Fibroblast of skin of left biceps (primary cell): ENCODE measurements at regions not wholly inside any gene's neighbourhood (a gene's known extent, or its start where the extent isn't known, plus 50 kb on each side); places are given as distances from the start of the nearest gene placed in this dataset.

Source experiments
- DNase-seq, 2 experiments: peaks; one replicate each; pipeline ENCODE4 v3.0.0-alpha.2; 2013; ENCODE audit warnings: low read depth in 2 of 2

GRCh38 chr4:26137288-26137687 lies 183.5 kb upstream of the RBPJ start:
- no peak for DNase-seq

DNA sequence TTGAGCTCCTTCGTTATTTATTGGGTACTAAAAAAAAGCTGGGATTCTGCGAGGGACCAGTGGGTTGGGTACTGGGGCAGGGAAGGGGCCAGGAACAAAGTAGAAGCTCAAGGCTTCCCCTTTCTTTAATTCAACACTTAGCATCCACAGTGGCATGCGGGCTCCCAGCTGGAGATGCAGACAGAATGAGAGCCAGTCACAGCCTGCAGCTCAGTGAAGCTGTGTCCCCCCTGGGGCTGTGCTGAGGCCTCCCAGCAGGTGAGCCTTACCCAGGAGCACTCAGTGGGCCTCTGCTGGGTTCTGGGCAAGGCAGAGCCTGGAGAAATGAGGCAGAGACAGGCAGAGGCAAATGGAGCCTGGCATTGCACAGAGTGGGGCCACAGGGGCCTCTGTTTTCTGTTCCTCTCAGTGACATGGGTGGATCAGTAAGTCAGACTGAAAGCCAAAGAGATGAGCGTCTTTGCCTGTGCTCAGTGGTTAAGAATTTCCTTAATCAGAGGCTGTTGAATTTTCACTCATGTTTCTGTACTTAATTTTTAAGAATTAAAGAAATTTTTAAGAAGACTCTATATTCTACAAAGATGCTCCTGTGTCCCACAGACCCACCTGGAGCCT lies 181.4 kb upstream of the RBPJ start:
- DNase-seq: no peak

GRCh38 chr4:26140150-26140898 lies 180.5 kb upstream of the RBPJ start:
- no peak for DNase-seq

DNA sequence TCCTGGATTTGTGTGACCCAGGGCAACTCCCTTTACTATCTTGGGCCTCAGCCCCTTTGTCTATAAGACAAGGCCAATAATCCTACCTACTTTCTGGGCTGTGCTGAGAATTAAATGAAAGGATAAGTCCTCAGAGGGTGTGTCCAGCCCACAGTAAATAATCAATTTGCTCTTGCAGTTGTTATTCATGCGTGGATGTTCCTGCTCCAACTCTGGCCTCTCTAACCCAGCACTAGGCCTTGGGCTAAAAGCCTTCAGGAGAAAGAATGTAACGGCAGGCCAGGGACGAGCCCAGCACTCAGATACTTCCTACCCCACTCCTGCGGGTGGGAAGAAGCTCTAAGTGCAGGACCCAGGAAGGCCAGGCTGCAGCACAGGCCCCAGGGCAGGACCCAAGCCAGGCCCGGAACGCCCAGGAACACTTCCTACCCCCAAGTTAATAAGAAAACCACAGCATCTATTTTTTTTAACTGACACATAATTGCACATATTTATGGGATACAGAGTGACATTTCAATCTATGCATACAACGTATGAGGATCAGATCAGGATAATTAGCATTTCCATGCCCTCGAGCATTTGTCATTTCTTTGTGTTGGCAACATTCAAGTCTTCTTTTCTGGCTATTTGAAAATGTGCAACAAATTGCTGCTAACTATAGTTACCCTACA lies 179.6 kb upstream of the RBPJ start:
- no peak for DNase-seq

DNA sequence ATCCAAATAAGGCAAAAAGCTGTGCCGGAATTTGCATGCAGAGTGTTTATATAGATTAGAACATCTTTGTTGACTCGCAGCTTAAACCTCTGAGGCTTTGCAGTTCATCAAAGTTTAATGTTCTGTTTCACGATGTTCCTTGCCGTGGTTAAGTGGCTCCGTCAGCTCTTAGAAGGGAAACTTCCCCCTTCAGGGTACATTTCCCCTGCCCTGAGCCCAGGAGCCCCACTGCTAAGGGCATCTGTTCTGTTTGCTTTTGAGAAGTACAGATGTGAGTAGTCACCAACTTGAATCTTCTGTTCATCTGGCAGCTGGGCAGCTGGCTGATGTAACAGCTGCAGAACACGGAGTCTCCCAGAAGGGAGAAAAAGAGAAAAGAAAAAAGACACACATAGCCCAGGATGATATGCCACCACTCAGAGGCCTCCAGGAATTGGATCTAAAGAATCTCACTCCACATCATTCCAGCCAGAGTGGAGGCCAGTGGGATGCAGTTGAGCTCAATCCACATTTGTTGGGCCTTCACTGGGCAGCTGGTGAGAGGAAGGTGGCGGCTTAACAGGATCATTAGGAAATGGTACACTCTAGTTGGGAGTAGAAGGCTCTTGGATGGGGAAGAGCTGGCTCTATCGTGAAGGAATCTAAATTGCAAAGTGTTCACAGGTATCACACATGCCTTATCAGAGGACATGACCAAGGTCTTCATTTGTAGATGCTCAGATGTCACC lies 178.7 kb upstream of the RBPJ start:
- DNase-seq: no peak

GRCh38 chr4:26144526-26145155 lies 176.2 kb upstream of the RBPJ start:
- DNase-seq: no peak

- no peak for DNase-seq
Observed at GRCh38 chr4:26145212-26145611, 175.6 kb upstream of the RBPJ start.

DNA sequence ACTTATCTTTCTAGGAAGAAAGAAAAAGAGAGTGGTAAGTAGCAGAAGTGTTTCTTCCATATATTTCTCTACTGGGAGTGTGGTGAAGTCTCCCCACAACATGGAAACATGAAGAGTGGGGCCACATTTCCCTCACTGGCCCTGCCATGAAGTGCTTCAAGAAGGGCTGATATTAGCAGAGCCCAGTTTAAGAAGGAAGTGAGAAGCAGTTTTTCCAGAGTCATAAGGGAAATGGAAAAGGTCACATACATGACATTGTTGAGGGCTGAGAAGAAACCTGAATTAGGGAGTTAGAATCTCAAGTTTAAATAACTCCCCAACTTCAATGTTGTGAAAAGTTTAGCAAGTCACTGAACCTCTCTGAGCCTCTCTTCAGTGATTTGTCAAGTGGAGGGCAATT lies 171.9 kb upstream of the RBPJ start:
- no peak for DNase-seq

- DNase-seq: no peak
Observed at GRCh38 chr4:26150948-26151347, 169.9 kb upstream of the RBPJ start.

DNA sequence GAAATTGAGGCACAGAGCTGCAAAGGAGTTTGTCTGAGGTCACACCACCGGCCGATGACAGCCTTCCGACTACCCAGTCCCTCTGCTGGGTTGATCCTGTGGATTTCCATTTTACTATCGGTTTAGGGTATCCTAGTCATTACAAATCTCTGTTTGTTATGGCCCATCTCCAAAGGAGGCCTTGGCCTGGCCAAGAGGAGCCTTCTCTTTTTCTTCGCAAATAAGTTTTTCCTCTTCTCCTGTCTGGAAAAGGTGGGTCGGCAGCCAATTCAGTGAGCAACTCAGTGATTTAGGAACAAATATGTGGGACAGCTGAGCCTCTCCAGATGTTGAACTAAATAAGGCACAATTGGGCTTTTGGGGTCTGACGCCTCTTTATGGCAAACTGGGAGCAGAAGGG lies 169.2 kb upstream of the RBPJ start:
- no peak for DNase-seq

DNA sequence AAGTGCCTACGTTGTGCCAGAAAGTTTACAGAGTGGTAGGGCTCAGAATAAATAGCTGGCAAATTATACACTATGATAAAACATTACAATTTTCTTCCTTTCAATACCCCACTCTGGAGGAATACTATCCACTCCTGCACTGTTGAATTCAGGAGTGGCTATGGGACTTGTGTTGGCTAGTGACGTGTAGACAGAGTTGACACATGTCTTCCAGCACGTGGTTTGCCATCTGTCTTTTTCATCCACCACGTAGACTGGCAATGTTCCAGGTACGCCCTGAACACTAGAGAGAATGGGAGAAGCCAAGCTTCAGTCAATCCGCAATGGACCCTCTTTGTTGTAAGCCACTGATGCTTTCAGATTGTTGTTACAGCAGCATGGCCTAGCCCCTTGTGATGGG lies 168.8 kb upstream of the RBPJ start:
- no peak for DNase-seq

DNA sequence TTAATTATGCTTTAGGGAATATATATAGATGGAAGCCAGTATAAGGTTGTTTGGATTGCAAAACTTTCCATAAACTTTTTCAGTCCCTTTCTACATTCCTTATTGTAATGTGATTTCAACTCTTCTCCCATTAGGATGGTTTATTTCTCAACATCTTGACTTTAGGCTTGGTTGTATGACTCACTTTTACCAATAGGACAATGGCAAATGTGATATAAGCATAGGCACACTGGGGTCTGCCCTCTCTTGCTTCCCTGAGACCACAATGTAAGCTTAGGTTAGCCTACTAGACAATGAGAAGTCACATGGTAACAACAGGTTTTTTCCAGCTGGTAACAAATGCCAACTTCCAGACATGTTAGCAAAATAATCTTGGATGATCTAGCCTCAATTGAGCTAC lies 163.3 kb upstream of the RBPJ start:
- DNase-seq: no peak

- no peak for DNase-seq
Observed at GRCh38 chr4:26160591-26160990, 160.2 kb upstream of the RBPJ start.

- no peak for DNase-seq
Observed at GRCh38 chr4:26161030-26161824, 159.6 kb upstream of the RBPJ start.

GRCh38 chr4:26162101-26162500 lies 158.7 kb upstream of the RBPJ start:
- DNase-seq: no peak

- no peak for DNase-seq
Observed at GRCh38 chr4:26163425-26164362, 157.1 kb upstream of the RBPJ start.

GRCh38 chr4:26171501-26171900 lies 149.3 kb upstream of the RBPJ start:
- no peak for DNase-seq

GRCh38 chr4:26171941-26172340 lies 148.9 kb upstream of the RBPJ start:
- peak; percentile 31 to 36 for DNase-seq

DNA sequence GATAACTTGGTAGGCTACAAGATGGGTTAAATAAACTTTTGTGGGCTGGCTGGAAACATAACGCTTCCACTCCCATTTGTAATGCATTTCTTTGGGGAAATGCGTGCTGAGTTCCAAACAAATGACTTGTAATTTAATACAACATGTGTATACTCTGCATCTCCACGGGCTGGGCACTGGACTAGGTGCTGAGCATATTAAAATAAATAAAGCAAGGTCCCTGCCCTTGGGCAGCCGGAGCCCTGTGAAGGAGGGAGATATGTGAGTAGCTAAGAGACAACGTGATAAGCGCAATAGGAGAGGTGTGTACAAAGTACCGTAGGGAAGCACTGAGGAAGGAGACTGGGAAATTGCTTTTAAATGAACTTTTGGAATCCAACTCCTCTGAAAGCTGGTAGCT lies 147.2 kb upstream of the RBPJ start:
- DNase-seq: no peak

GRCh38 chr4:26174027-26174426 lies 146.8 kb upstream of the RBPJ start:
- DNase-seq: no peak
